H9 (cell line): ENCODE measurements at regions not wholly inside any gene's neighbourhood (a gene's known extent, or its start where the extent isn't known, plus 50 kb on each side); places are given as distances from the start of the nearest gene placed in this dataset.

Experiments used
- DNase-seq: peaks from one replicate; pipeline ENCODE4 v3.0.0-alpha.2; 2017
- H2AFZ ChIP-seq: one replicate; pipeline ENCODE4 v1.6.1; 2013; ENCODE audit warnings: mild to moderate bottlenecking, low read length, control low read depth, moderate library complexity
- H2AK5ac ChIP-seq: 2 replicates; pipeline ENCODE4 v1.6.1; 2013; ENCODE audit warnings: low read length, control low read depth, mixed read lengths; ENCODE audit not compliant: insufficient read length
- H2BK120ac ChIP-seq: one replicate; pipeline ENCODE4 v1.6.1; 2013; ENCODE audit warnings: low read depth, mild to moderate bottlenecking, low read length, control low read depth, inconsistent platforms; ENCODE audit not compliant: poor library complexity, severe bottlenecking
- H2BK12ac ChIP-seq: 2 replicates; pipeline ENCODE4 v1.6.1; 2013; ENCODE audit warnings: low read length, control low read depth, mixed read lengths, low read depth; ENCODE audit not compliant: insufficient read length
- H2BK15ac ChIP-seq: 2 replicates; pipeline ENCODE4 v1.6.1; 2013; ENCODE audit warnings: low read depth, low read length, control low read depth
- H2BK20ac ChIP-seq: one replicate; pipeline ENCODE4 v1.6.1; 2013; ENCODE audit warnings: low read depth, mild to moderate bottlenecking, low read length, control low read depth, inconsistent platforms; ENCODE audit not compliant: poor library complexity, severe bottlenecking
- H2BK5ac ChIP-seq: 2 replicates; pipeline ENCODE4 v1.6.1; 2013; ENCODE audit warnings: low read length, control low read depth, mixed read lengths; ENCODE audit not compliant: insufficient read length
- H3K14ac ChIP-seq: 2 replicates; pipeline ENCODE4 v1.6.1; 2013; ENCODE audit warnings: low read length, control low read depth; ENCODE audit not compliant: insufficient read depth
- H3K18ac ChIP-seq: 2 replicates; pipeline ENCODE4 v1.6.1; 2013; ENCODE audit warnings: low read depth, mild to moderate bottlenecking, mixed read lengths, low read length, control low read depth; ENCODE audit not compliant: insufficient read length
- H3K23ac ChIP-seq: 2 replicates; pipeline ENCODE4 v1.6.1; 2013; ENCODE audit warnings: low read length, control low read depth, mixed read lengths, low read depth; ENCODE audit not compliant: insufficient read length
- H3K23me2 ChIP-seq: 2 replicates; pipeline ENCODE4 v1.6.1; 2013; ENCODE audit warnings: low read depth, mild to moderate bottlenecking, mixed read lengths, low read length, control low read depth; ENCODE audit not compliant: insufficient read length, poor library complexity, severe bottlenecking
- H3K27ac ChIP-seq: 2 replicates; pipeline ENCODE4 v1.5.1; 2013; ENCODE audit warnings: low read length, control low read depth, mixed read lengths, low read depth; ENCODE audit not compliant: insufficient read length
- H3K27me3 ChIP-seq: 2 replicates; pipeline ENCODE4 v1.6.1; 2013; ENCODE audit warnings: low read length, control low read depth, inconsistent platforms; ENCODE audit not compliant: insufficient read depth
- H3K4ac ChIP-seq: 2 replicates; pipeline ENCODE4 v1.6.1; 2013; ENCODE audit warnings: low read depth, mild to moderate bottlenecking, control low read depth, inconsistent platforms, low read length, moderate library complexity
- H3K4me1 ChIP-seq: 2 replicates; pipeline ENCODE4 v1.6.1; 2013; ENCODE audit warnings: low read length, control low read depth, inconsistent platforms; ENCODE audit not compliant: insufficient read depth
- H3K4me2 ChIP-seq: 2 replicates; pipeline ENCODE4 v1.6.1; 2013; ENCODE audit warnings: low read length, control low read depth, mixed read lengths; ENCODE audit not compliant: insufficient read length, insufficient read depth
- H3K56ac ChIP-seq: 2 replicates; pipeline ENCODE4 v1.6.1; 2013; ENCODE audit warnings: low read depth, mild to moderate bottlenecking, mixed read lengths, low read length, control low read depth; ENCODE audit not compliant: insufficient read length
- H3K79me1 ChIP-seq: 2 replicates; pipeline ENCODE4 v1.6.1; 2013; ENCODE audit warnings: low read depth, mild to moderate bottlenecking, moderate library complexity, low read length, control low read depth, inconsistent platforms; ENCODE audit not compliant: insufficient read depth, poor library complexity, severe bottlenecking
- H3K79me2 ChIP-seq: 2 replicates; pipeline ENCODE4 v1.6.1; 2013; ENCODE audit warnings: low read length, control low read depth, inconsistent platforms; ENCODE audit not compliant: insufficient read depth
- H3K9ac ChIP-seq: 2 replicates; pipeline ENCODE4 v1.6.1; 2013; ENCODE audit warnings: low read length, control low read depth, mixed read lengths; ENCODE audit not compliant: insufficient read length; ENCODE audit errors: extremely low read depth
- H3K9me3 ChIP-seq: one replicate; pipeline ENCODE4 v1.6.1; 2013; ENCODE audit warnings: low read depth, low read length, inconsistent platforms; ENCODE audit not compliant: control insufficient read depth
- H3T11ph ChIP-seq: one replicate; pipeline ENCODE4 v1.6.1; 2013; ENCODE audit warnings: mild to moderate bottlenecking, low read length, control low read depth, inconsistent platforms
- H4K20me1 ChIP-seq: one replicate; pipeline ENCODE4 v1.6.1; 2013; ENCODE audit not compliant: control insufficient read depth, insufficient read length, insufficient read depth
- H4K5ac ChIP-seq: 2 replicates; pipeline ENCODE4 v1.6.1; 2013; ENCODE audit warnings: low read depth, mild to moderate bottlenecking, mixed read lengths, low read length, control low read depth; ENCODE audit not compliant: insufficient read length
- H4K8ac ChIP-seq: replicated peaks from 2 replicates; pipeline ENCODE4 v1.6.1; 2013; ENCODE audit warnings: low read length, control low read depth, mixed read lengths, low read depth; ENCODE audit not compliant: insufficient read length
- H4K91ac ChIP-seq: 2 replicates; pipeline ENCODE4 v1.6.1; 2013; ENCODE audit warnings: low read depth, mild to moderate bottlenecking, moderate library complexity, mixed read lengths, low read length, control low read depth; ENCODE audit not compliant: insufficient read length
- H3K27ac Mint-ChIP-seq, 3 experiments: 2 replicates in 2 of 3; 3 replicates in 1 of 3; pipeline ENCODE4 v1.8.0; 2020 to 2021; ENCODE audit warnings: mixed read lengths in 3 of 3, mild to moderate bottlenecking in 1 of 3, moderate library complexity in 1 of 3
- H3K27me3 Mint-ChIP-seq: 2 replicates; pipeline ENCODE4 v1.8.0; 2021; ENCODE audit warnings: low read depth, mild to moderate bottlenecking, moderate library complexity, mixed read lengths
- H3K36me3 Mint-ChIP-seq, 3 experiments: 2 replicates in 2 of 3; 3 replicates in 1 of 3; pipeline ENCODE4 v1.8.0; 2020 to 2021; ENCODE audit warnings: low read depth in 3 of 3, mixed read lengths in 3 of 3; ENCODE audit not compliant: insufficient read depth in 1 of 3
- H3K4me1 Mint-ChIP-seq, 2 experiments: 2 replicates each; pipeline ENCODE4 v1.8.0; 2020; ENCODE audit warnings: mixed read lengths in 2 of 2
- H3K4me3 Mint-ChIP-seq, 2 experiments: 2 replicates in 1 of 2; 3 replicates in 1 of 2; pipeline ENCODE4 v1.8.0; 2020 to 2021; ENCODE audit warnings: mild to moderate bottlenecking in 2 of 2, mixed read lengths in 2 of 2, moderate library complexity in 1 of 2
- H3K9me3 Mint-ChIP-seq, 2 experiments: 2 replicates in 1 of 2; 3 replicates in 1 of 2; pipeline ENCODE4 v1.8.0; 2020; ENCODE audit warnings: mild to moderate bottlenecking in 2 of 2, mixed read lengths in 2 of 2, moderate library complexity in 1 of 2
- WGBS: extraction: QIAGEN DNeasy Blood & Tissue Kit; methylation state at CpG from one replicate; pipeline ENCODE4 v1.1.7; 2013; ENCODE audit warnings: missing lambda C conversion rate, low lambda C conversion rate, mixed read lengths; ENCODE audit not compliant: insufficient read length; ENCODE audit errors: extremely low coverage; 5-methylcytosine and 5-hydroxymethylcytosine counted together
- TF ChIP-seq, protein P1 (sequence below): fragments of 200-600 bp; sonication (generic); conservative IDR thresholded peaks from 3 replicates; pipeline ENCODE4 v1.8.0; 2021; ENCODE audit warnings: antibody characterized with exemption, mild to moderate bottlenecking

DNA sequence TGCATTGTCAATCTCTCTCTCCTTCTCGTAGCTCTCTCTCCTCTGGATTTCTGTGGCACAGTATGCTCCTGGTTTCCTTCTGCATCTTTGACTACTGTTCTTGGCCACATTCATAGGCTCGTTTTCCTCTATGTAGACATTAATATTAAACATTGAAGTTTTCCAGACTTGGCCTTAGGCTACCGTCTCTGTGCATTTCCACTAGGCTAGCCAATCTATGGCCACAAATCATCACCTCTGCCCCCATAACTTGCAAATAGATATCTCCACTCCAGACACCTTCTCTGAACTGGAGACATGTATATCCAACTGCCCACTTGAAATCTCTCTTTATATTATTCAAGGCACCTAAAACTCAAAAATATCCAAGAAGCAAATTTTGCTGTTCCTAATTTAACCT, 768.5 kb downstream of the TSN start:
- Histone ChIP-seq H3K23ac (no peak overlapping the region), H2BK15ac (no peak overlapping the region), H3K79me2 (no peaks in the 10 kb centered on the region), H2AK5ac (no peak overlapping the region), H3K18ac (no peak overlapping the region), H3K4me1 (no peaks in the 10 kb centered on the region), H4K91ac (no peak overlapping the region), H3K27me3 (no peaks in the 10 kb centered on the region), H3T11ph (no peak overlapping the region), H2BK120ac (no peak overlapping the region), H2AFZ (no peak overlapping the region), H3K4me2 (no peak overlapping the region), H4K8ac (no peak overlapping the region), H2BK12ac (no peak overlapping the region), H3K27ac (no peak overlapping the region), H3K9me3 (no peaks in the 10 kb centered on the region), H3K4ac (no peak overlapping the region), H3K79me1 (no peaks in the 10 kb centered on the region), H4K20me1 (no peaks in the 10 kb centered on the region), H3K56ac (no peak overlapping the region), H2BK20ac (no peak overlapping the region), H3K23me2 (no peaks in the 10 kb centered on the region), H3K9ac (no peak overlapping the region), H4K5ac (no peak overlapping the region), H3K14ac (no peak overlapping the region), H2BK5ac (no peak overlapping the region)
- Mint-ChIP-seq H3K27ac (no peak overlapping the region), H3K27me3 (no peaks in the 10 kb centered on the region), H3K4me3 (no peak overlapping the region), H3K9me3 (peaks cover 0 to 4% of the 10 kb centered on the region in 2 experiments; a peak in 1 of 5 replicates), H3K4me1 (peaks cover 10 to 11% of the 10 kb centered on the region in 2 experiments; a peak in 3 of 4 replicates), H3K36me3 (peaks cover 0 to 12% (median 6%) of the 10 kb centered on the region in 3 experiments; a peak in 5 of 7 replicates)
- no peak for DNase-seq
- no CpG with 5 or more reads among the region's 3 CpGs for WGBS
- TF ChIP-seq, protein P1, sequence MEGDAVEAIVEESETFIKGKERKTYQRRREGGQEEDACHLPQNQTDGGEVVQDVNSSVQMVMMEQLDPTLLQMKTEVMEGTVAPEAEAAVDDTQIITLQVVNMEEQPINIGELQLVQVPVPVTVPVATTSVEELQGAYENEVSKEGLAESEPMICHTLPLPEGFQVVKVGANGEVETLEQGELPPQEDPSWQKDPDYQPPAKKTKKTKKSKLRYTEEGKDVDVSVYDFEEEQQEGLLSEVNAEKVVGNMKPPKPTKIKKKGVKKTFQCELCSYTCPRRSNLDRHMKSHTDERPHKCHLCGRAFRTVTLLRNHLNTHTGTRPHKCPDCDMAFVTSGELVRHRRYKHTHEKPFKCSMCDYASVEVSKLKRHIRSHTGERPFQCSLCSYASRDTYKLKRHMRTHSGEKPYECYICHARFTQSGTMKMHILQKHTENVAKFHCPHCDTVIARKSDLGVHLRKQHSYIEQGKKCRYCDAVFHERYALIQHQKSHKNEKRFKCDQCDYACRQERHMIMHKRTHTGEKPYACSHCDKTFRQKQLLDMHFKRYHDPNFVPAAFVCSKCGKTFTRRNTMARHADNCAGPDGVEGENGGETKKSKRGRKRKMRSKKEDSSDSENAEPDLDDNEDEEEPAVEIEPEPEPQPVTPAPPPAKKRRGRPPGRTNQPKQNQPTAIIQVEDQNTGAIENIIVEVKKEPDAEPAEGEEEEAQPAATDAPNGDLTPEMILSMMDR, result no peak
